Liver (tissue), 7 donors: ENCODE measurements at regions not wholly inside any gene's neighbourhood (a gene's known extent, or its start where the extent isn't known, plus 50 kb on each side); places are given as distances from the start of the nearest gene placed in this dataset.

ENCODE experiments used
- DNase-seq: peaks from one replicate; pipeline ENCODE4 v3.0.0-alpha.2; 2017; ENCODE audit warnings: low spot score
- H3K27ac ChIP-seq, 2 donors: one replicate each; pipeline ENCODE4 v1.7.0; 2013; ENCODE audit warnings: inconsistent platforms in 2 of 2, low read length in 2 of 2, control low read depth in 1 of 2, low read depth in 1 of 2, mild to moderate bottlenecking in 1 of 2
- H3K27me3 ChIP-seq, 4 donors: one replicate each; pipeline versions ENCODE4 v1.6.1 to v1.7.0; 2013; ENCODE audit warnings: low read length in 3 of 4, inconsistent platforms in 1 of 4, mild to moderate bottlenecking in 1 of 4, moderate library complexity in 1 of 4; ENCODE audit not compliant: control insufficient read depth in 4 of 4, insufficient read depth in 4 of 4
- H3K36me3 ChIP-seq, 4 donors: one replicate each; pipeline versions ENCODE4 v1.6.1 to v1.7.0; 2013; ENCODE audit warnings: low read length in 3 of 4, mild to moderate bottlenecking in 3 of 4, low read depth in 1 of 4, moderate library complexity in 1 of 4; ENCODE audit not compliant: control insufficient read depth in 4 of 4, insufficient read depth in 3 of 4
- H3K4me1 ChIP-seq, 4 donors: one replicate each; pipeline versions ENCODE4 v1.6.1 to v1.7.0; 2013; ENCODE audit warnings: low read length in 3 of 4, mild to moderate bottlenecking in 3 of 4, moderate library complexity in 1 of 4; ENCODE audit not compliant: control insufficient read depth in 4 of 4, insufficient read depth in 4 of 4
- H3K4me3 ChIP-seq, 3 donors: one replicate each; pipeline versions ENCODE4 v1.6.1 to v1.7.0; 2013; ENCODE audit warnings: low read length in 3 of 3, control low read depth in 1 of 3, low read depth in 1 of 3, mild to moderate bottlenecking in 1 of 3
- H3K9ac ChIP-seq, 2 donors: one replicate each; pipeline ENCODE4 v1.7.0; 2013; ENCODE audit warnings: low read length in 2 of 2, mild to moderate bottlenecking in 2 of 2, moderate library complexity in 2 of 2, control low read depth in 1 of 2, low read depth in 1 of 2
- H3K9me3 ChIP-seq, 4 donors: one replicate each; pipeline versions ENCODE4 v1.6.1 to v1.7.0; 2013; ENCODE audit warnings: low read length in 3 of 4; ENCODE audit not compliant: control insufficient read depth in 4 of 4
- ATF3 ChIP-seq: IDR thresholded peaks from 2 replicates; pipeline ENCODE4 v1.6.1; 2016; ENCODE audit warnings: antibody characterized with exemption
- EGR1 ChIP-seq, 2 donors: IDR thresholded peaks; 2 replicates each; pipeline ENCODE4 v1.6.1; 2016 to 2018; ENCODE audit warnings: antibody characterized with exemption in 2 of 2, low read depth in 2 of 2
- FOXA1 ChIP-seq: IDR thresholded peaks from 2 replicates; pipeline ENCODE4 v1.6.1; 2016; ENCODE audit warnings: antibody characterized with exemption
- FOXA2 ChIP-seq: IDR thresholded peaks from 2 replicates; pipeline ENCODE4 v1.6.1; 2016; ENCODE audit warnings: antibody characterized with exemption
- GABPA ChIP-seq, 2 donors: IDR thresholded peaks in 1 of 2; conservative IDR thresholded peaks in 1 of 2; 2 replicates each; pipeline ENCODE4 v1.6.1; 2016; ENCODE audit warnings: antibody characterized with exemption in 2 of 2, mild to moderate bottlenecking in 1 of 2, moderate library complexity in 1 of 2
- HNF4A ChIP-seq, 2 donors: conservative IDR thresholded peaks; 2 replicates each; pipeline ENCODE4 v1.6.1; 2016; ENCODE audit warnings: antibody characterized with exemption in 2 of 2, mild to moderate bottlenecking in 2 of 2
- HNF4G ChIP-seq: IDR thresholded peaks from 2 replicates; pipeline ENCODE4 v1.6.1; 2016; ENCODE audit warnings: antibody characterized with exemption
- JUND ChIP-seq, 2 donors: IDR thresholded peaks; 2 replicates each; pipeline ENCODE4 v1.6.1; 2016; ENCODE audit warnings: antibody characterized with exemption in 2 of 2
- MAX ChIP-seq: IDR thresholded peaks from 2 replicates; pipeline ENCODE4 v1.6.1; 2016; ENCODE audit warnings: antibody characterized with exemption
- NR2F2 ChIP-seq: IDR thresholded peaks from 2 replicates; pipeline ENCODE4 v1.6.1; 2016; ENCODE audit warnings: antibody characterized with exemption
- RAD21 ChIP-seq, 2 donors: IDR thresholded peaks; 2 replicates each; pipeline ENCODE4 v1.6.1; 2016; ENCODE audit warnings: antibody characterized with exemption in 2 of 2, mild to moderate bottlenecking in 2 of 2
- REST ChIP-seq: IDR thresholded peaks from 2 replicates; pipeline ENCODE4 v1.6.1; 2016; ENCODE audit warnings: antibody characterized with exemption, mild to moderate bottlenecking
- SP1 ChIP-seq: IDR thresholded peaks from 2 replicates; pipeline ENCODE4 v1.6.1; 2018; ENCODE audit warnings: antibody characterized with exemption, mild to moderate bottlenecking
- YY1 ChIP-seq: IDR thresholded peaks from 2 replicates; pipeline ENCODE4 v1.6.1; 2016; ENCODE audit warnings: antibody characterized with exemption, mild to moderate bottlenecking
- ZBTB33 ChIP-seq: IDR thresholded peaks from 2 replicates; pipeline ENCODE4 v1.6.1; 2016; ENCODE audit warnings: antibody characterized with exemption
- WGBS: extraction: QIAGEN DNeasy Blood & Tissue Kit; methylation state at CpG from one replicate; pipeline ENCODE4 v1.1.7; 2013; 5-methylcytosine and 5-hydroxymethylcytosine counted together
- donor health status: healthy.
- donor health status: healthy.
- donor health status: healthy.
- donor health status: healthy.

GRCh38 chr10:124267911-124268549, 150.7 kb downstream of the OAT start:
- TF ChIP-seq YY1: no peak
- TF ChIP-seq FOXA1: no peak
- no peak for TF ChIP-seq ATF3
- TF ChIP-seq JUND (IDR thresholded peaks at IDR 0.05): no peak
- no peak for TF ChIP-seq HNF4A (conservative IDR thresholded peaks at IDR 0.05)
- no peak for TF ChIP-seq RAD21 (IDR thresholded peaks at IDR 0.05)
- TF ChIP-seq NR2F2: no peak
- TF ChIP-seq ZBTB33: no peak
- DNase-seq: no peak
- H3K27ac ChIP-seq: no peak overlapping the region
- H3K4me1 ChIP-seq: no peaks in the 10 kb centered on the region
- H3K27me3 ChIP-seq: no peaks in the 10 kb centered on the region
- no peaks in the 10 kb centered on the region for H3K36me3 ChIP-seq
- H3K4me3 ChIP-seq: no peak overlapping the region
- no peak overlapping the region for H3K9ac ChIP-seq
- peaks cover 8 to 14% (median 12%) of the 10 kb centered on the region in 4 donors for H3K9me3 ChIP-seq
- WGBS: 80% methylated on average over 6 of the region's 6 CpGs

GRCh38 chr10:124267231-124267885, 151.4 kb downstream of the OAT start:
- peaks cover 2 to 7% (median 5%) of the 10 kb centered on the region in 4 donors for H3K9me3 ChIP-seq
- H3K4me3 ChIP-seq: no peak overlapping the region
- no peak for TF ChIP-seq NR2F2
- no peak for TF ChIP-seq SP1
- TF ChIP-seq ATF3: no peak
- TF ChIP-seq FOXA1: no peak
- no peak for TF ChIP-seq HNF4G
- no peak for TF ChIP-seq JUND (IDR thresholded peaks at IDR 0.05)
- no peak for DNase-seq
- H3K27ac ChIP-seq: no peak overlapping the region
- H3K9ac ChIP-seq: no peak overlapping the region
- 87% methylated on average over 9 of the region's 9 CpGs for WGBS
- H3K36me3 ChIP-seq: no peaks in the 10 kb centered on the region
- no peaks in the 10 kb centered on the region for H3K4me1 ChIP-seq
- no peaks in the 10 kb centered on the region for H3K27me3 ChIP-seq

GRCh38 chr10:124266468-124267230, 152.1 kb downstream of the OAT start:
- Histone ChIP-seq H3K36me3 (no peaks in the 10 kb centered on the region), H3K27ac (no peak overlapping the region), H3K9ac (no peak overlapping the region), H3K4me1 (no peaks in the 10 kb centered on the region), H3K9me3 (peaks cover 0 to 2% (median 0%) of the 10 kb centered on the region in 4 donors), H3K4me3 (no peak overlapping the region), H3K27me3 (no peaks in the 10 kb centered on the region)
- WGBS: 87% methylated on average over 15 of the region's 15 CpGs
- DNase-seq: no peak
- TF ChIP-seq EGR1 (IDR thresholded peaks at IDR 0.05; ENCODE audit: low read depth in 2 of 2): no peak
- TF ChIP-seq SP1: no peak
- TF ChIP-seq FOXA2: no peak
- TF ChIP-seq RAD21 (IDR thresholded peaks at IDR 0.05): no peak
- no peak for TF ChIP-seq HNF4G
- no peak for TF ChIP-seq ZBTB33
- no peak for TF ChIP-seq REST
- TF ChIP-seq MAX: no peak
- no peak for TF ChIP-seq NR2F2
- TF ChIP-seq GABPA (IDR thresholded peaks at IDR 0.05 in 1 of 2, conservative IDR thresholded peaks at IDR 0.05 in 1 of 2): no peak
- no peak for TF ChIP-seq ATF3
